Superior temporal gyrus (tissue), 1 donor: ENCODE measurements at regions not wholly inside any gene's neighbourhood (a gene's known extent, or its start where the extent isn't known, plus 50 kb on each side); places are given as distances from the start of the nearest gene placed in this dataset.

Experiments
- DNase-seq: peaks from one replicate; pipeline ENCODE4 v3.0.0-alpha.2; 2016; ENCODE audit errors: extremely low spot score

DNA sequence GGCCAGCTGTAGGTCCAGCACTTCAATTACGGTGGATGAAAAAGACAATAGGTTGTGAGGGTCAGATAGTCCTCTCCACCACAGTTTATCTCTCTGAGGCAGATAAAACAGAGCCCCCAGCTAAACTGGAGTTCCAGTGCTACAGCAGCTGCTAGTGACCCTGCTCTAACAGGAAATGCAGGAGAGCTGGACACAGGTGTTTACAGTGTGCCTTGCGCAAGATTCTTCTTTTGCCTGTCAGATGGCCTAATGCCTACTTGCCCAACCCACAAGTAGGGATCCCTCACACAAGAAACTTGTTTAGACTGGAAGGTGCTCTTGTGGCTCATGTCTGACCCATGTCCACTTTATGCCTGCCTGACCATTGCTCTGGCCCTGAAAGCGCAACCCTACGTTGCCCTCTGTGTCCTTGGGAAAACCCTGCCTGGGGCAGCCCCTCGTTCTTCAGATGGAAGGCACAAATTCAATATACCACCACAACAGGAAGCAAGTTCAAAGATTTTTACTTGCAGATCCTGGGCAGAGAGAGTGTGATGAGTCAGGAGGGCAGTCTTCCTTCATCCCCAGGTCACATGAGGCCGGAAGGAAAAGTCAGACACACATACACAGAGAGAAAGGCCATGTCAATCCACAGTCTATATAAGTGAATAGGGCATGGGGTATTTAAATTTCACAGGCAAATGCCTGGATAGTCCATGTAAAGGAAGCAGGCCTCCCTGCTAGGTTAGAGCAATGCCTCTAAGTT lies 105.1 kb upstream of the ADGRL3 start:
- DNase-seq, result no peak

DNA sequence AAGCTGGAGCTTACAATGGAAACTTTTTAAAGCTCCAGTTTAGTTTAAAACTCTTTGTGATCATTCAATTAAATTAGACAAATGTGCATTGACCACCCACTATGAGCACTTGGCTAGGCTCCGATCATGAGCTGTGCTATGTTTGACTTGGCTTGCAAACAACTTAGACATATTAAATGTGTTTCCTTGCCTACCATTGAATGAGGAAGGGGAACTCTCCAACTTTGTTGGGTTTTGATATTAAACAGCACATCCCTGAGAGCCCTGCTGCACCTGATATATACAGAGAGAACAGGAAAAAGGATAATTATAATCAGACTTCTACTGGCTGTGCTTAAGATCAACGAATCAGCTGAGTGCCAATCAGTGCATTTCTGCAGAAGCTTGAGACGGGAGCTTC lies 71.4 kb upstream of the ADGRL3 start:
- DNase-seq, result no peak

DNA sequence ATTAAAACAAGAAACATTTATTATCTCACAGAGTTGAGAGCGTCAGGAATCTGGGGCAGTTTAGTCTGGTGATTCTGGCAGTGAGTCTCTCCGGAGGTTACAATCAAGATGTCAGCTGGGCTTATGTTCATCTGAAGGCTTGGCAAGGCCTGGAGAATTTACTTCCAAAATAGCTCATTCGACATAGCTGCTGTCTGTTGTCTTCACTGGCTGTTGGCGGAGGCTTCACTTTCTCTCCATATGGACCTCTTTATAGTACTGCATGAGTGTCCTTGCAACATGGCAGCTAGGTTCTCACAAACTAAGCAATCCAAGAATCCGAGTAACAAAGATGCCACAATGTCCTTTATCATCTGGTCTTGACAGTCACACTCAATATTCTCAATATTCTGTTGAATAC lies 70.2 kb upstream of the ADGRL3 start:
- DNase-seq, result no peak

DNA sequence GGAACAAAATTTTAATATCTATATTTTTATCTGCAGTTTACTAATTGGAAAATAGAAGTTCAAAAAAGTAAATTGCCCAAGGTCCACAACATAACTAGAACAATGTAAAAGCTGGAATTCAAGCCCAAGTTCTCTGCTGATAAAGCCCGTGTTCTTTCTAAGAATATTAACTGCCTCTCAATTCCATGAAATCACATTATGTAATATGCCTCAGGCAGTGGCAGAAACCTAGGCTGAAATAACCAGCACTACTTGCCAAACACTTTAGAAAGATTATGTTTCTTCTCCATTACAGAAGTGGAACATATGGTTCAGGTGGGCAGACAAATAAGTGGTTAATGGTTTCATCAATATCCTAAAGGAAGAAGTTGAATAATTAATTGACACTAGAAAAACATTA lies 56.7 kb upstream of the ADGRL3 start:
- no peak for DNase-seq

DNA sequence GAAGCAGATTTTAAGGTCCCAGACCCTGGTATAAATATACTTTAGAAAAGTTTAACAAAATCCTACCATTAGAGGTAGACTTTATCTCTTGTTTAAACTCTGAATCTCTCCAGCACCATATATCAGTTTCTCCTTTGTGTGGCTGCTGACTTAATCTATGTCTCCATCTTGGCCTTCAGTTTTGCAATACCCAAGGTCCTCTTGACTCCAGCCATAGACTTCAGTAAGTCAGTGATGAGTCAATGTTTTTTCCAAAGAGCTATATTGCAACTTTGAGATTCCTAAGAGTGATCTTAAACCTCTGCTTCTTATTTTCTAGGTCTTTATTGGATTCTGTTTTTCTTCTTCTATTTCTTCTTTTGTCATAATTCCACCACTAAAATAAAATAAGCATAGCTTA lies 50.8 kb upstream of the ADGRL3 start:
- DNase-seq, result no peak
